PC-9 (cell line): ENCODE measurements at regions not wholly inside any gene's neighbourhood (a gene's known extent, or its start where the extent isn't known, plus 50 kb on each side); places are given as distances from the start of the nearest gene placed in this dataset.

Experiments used
- CTCF ChIP-seq: fragments of 200-600 bp; sonication (generic); conservative IDR thresholded peaks from 2 replicates; pipeline ENCODE4 v1.6.1; 2017; ENCODE audit warnings: mixed run types, antibody characterized with exemption, mild to moderate bottlenecking, moderate library complexity
- EZH2 ChIP-seq: fragments of 200-600 bp; sonication (generic); IDR thresholded peaks from 2 replicates; pipeline ENCODE4 v1.8.0; 2017; ENCODE audit warnings: antibody characterized with exemption, low read depth

- TF ChIP-seq CTCF, result no peak
- TF ChIP-seq EZH2, result no peak
Measured at GRCh38 chr7:81183326-81183725, 264.5 kb upstream of the SEMA3C start.
